Endodermal cell (in vitro differentiated cells): ENCODE measurements at regions not wholly inside any gene's neighbourhood (a gene's known extent, or its start where the extent isn't known, plus 50 kb on each side); places are given as distances from the start of the nearest gene placed in this dataset.

Experiments
- DNase-seq: peaks from one replicate; pipeline ENCODE4 v3.0.0-alpha.2; 2017
- H3K27ac ChIP-seq: 2 replicates; pipeline ENCODE4 v1.5.1; 2013; ENCODE audit warnings: mild to moderate bottlenecking, low read depth, low read length, moderate library complexity
- H3K27me3 ChIP-seq: 2 replicates; pipeline ENCODE4 v1.6.1; 2013; ENCODE audit warnings: mild to moderate bottlenecking, low read length, moderate library complexity; ENCODE audit not compliant: insufficient read depth, control insufficient read depth, poor library complexity, severe bottlenecking
- H3K36me3 ChIP-seq: 2 replicates; pipeline ENCODE4 v1.7.0; 2013; ENCODE audit warnings: mild to moderate bottlenecking, low read length, moderate library complexity; ENCODE audit not compliant: control insufficient read depth, insufficient read depth
- H3K4me1 ChIP-seq: one replicate; pipeline ENCODE4 v1.7.0; 2013; ENCODE audit warnings: low read length; ENCODE audit not compliant: control insufficient read depth, insufficient read depth
- H3K4me3 ChIP-seq: 2 replicates; pipeline ENCODE4 v1.5.1; 2013; ENCODE audit warnings: mild to moderate bottlenecking, low read length, moderate library complexity
- H3K9ac ChIP-seq: 2 replicates; pipeline ENCODE4 v1.6.1; 2013; ENCODE audit warnings: mild to moderate bottlenecking, low read length, moderate library complexity; ENCODE audit not compliant: poor library complexity, severe bottlenecking; ENCODE audit errors: extremely low read depth
- H3K9me3 ChIP-seq: 2 replicates; pipeline ENCODE4 v1.6.1; 2013; ENCODE audit warnings: mild to moderate bottlenecking, low read length, moderate library complexity; ENCODE audit not compliant: control insufficient read depth
- H3K27ac Mint-ChIP-seq: 2 replicates; pipeline ENCODE4 v1.8.0; 2020; ENCODE audit warnings: mixed read lengths
- H3K27me3 Mint-ChIP-seq: 2 replicates; pipeline ENCODE4 v1.8.0; 2021; ENCODE audit warnings: mild to moderate bottlenecking, mixed read lengths; ENCODE audit not compliant: insufficient read depth
- H3K36me3 Mint-ChIP-seq: 2 replicates; pipeline ENCODE4 v1.8.0; 2020; ENCODE audit warnings: low read depth, mixed read lengths
- H3K4me1 Mint-ChIP-seq: 2 replicates; pipeline ENCODE4 v1.8.0; 2020; ENCODE audit warnings: mixed read lengths
- H3K4me3 Mint-ChIP-seq: 2 replicates; pipeline ENCODE4 v1.8.0; 2020; ENCODE audit warnings: mild to moderate bottlenecking, moderate library complexity, mixed read lengths
- H3K9me3 Mint-ChIP-seq: 2 replicates; pipeline ENCODE4 v1.8.0; 2020; ENCODE audit warnings: mild to moderate bottlenecking, mixed read lengths
- WGBS, 2 experiments: methylation state at CpG; one replicate each; pipeline versions ENCODE4 v1.1.5 to v1.1.7; 2013; ENCODE audit warnings: missing lambda C conversion rate in 2 of 2, mixed read lengths in 1 of 2; ENCODE audit not compliant: insufficient coverage in 1 of 2, insufficient read length in 1 of 2; 5-methylcytosine and 5-hydroxymethylcytosine counted together
- TF ChIP-seq, protein P1 (sequence below): fragments of 200-600 bp; sonication (generic); conservative IDR thresholded peaks from 2 replicates; pipeline ENCODE4 v1.5.0; 2021; ENCODE audit warnings: antibody characterized with exemption, mild to moderate bottlenecking

DNA sequence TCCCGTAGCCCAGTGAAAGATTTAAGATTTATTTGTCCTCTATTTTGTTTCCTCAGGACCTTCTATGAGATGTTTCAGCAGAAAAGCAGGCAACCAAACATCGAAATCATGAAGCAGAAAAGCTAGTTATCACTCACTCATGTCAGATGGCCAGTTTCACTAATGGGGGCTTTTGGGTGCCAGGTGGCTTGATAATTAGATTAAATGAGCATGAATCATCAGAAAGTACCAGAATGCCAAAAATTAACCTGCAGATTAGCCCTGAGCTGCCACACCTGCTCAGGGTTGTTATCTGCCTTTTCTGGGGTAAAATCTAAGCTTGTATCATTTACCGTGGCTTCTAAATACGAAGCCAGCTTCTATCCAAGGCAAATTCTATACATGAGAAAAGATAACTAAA lies 1017.5 kb downstream of the XPNPEP1 start:
- Histone ChIP-seq H3K9me3 (peaks cover 48% of the 10 kb centered on the region), H3K4me1 (no peaks in the 10 kb centered on the region), H3K9ac (no peak overlapping the region), H3K36me3 (no peaks in the 10 kb centered on the region), H3K27ac (no peak overlapping the region), H3K27me3 (no peaks in the 10 kb centered on the region), H3K4me3 (no peak overlapping the region)
- H3K36me3 Mint-ChIP-seq = no peaks in the 10 kb centered on the region
- H3K4me3 Mint-ChIP-seq = no peak overlapping the region
- H3K4me1 Mint-ChIP-seq = peaks cover 32% of the 10 kb centered on the region
- H3K9me3 Mint-ChIP-seq = no peaks in the 10 kb centered on the region
- TF ChIP-seq, protein P1, sequence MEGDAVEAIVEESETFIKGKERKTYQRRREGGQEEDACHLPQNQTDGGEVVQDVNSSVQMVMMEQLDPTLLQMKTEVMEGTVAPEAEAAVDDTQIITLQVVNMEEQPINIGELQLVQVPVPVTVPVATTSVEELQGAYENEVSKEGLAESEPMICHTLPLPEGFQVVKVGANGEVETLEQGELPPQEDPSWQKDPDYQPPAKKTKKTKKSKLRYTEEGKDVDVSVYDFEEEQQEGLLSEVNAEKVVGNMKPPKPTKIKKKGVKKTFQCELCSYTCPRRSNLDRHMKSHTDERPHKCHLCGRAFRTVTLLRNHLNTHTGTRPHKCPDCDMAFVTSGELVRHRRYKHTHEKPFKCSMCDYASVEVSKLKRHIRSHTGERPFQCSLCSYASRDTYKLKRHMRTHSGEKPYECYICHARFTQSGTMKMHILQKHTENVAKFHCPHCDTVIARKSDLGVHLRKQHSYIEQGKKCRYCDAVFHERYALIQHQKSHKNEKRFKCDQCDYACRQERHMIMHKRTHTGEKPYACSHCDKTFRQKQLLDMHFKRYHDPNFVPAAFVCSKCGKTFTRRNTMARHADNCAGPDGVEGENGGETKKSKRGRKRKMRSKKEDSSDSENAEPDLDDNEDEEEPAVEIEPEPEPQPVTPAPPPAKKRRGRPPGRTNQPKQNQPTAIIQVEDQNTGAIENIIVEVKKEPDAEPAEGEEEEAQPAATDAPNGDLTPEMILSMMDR = no peak
- 62 to 70% methylated on average over 2 to 4 of the region's 4 CpGs for WGBS, 2 experiments
- DNase-seq = no peak
- peaks cover 28% of the 10 kb centered on the region for H3K27me3 Mint-ChIP-seq
- H3K27ac Mint-ChIP-seq = no peak overlapping the region

DNA sequence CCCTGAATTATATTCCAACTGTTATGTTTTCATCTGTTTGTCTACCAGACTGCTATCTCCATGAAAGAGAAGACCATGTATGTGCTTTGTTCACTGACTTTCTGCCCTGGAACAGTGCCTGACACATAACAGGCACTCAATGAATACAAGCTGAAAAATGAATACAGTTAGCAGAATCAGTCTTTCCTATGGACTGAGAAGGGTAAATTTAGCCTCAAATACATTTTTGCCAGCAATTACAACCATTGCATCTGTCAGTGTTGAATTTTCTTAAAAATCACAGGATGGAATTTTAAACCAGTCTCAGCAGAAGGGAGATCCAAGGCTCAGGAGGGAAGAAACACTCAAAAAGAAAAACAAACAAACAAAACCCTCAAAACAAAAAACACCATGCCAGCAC lies 1018.1 kb downstream of the XPNPEP1 start:
- Mint-ChIP-seq H3K4me1 (peaks cover 29% of the 10 kb centered on the region), H3K36me3 (no peaks in the 10 kb centered on the region), H3K27ac (no peak overlapping the region), H3K9me3 (no peaks in the 10 kb centered on the region), H3K4me3 (no peak overlapping the region), H3K27me3 (peaks cover 24% of the 10 kb centered on the region)
- H3K9ac ChIP-seq = no peak overlapping the region
- peaks cover 55% of the 10 kb centered on the region for H3K9me3 ChIP-seq
- no peak for DNase-seq
- no peaks in the 10 kb centered on the region for H3K36me3 ChIP-seq
- H3K4me3 ChIP-seq = no peak overlapping the region
- H3K27me3 ChIP-seq = no peaks in the 10 kb centered on the region
- TF ChIP-seq, protein P1 = no peak
- no peak overlapping the region for H3K27ac ChIP-seq
- no peaks in the 10 kb centered on the region for H3K4me1 ChIP-seq

DNA sequence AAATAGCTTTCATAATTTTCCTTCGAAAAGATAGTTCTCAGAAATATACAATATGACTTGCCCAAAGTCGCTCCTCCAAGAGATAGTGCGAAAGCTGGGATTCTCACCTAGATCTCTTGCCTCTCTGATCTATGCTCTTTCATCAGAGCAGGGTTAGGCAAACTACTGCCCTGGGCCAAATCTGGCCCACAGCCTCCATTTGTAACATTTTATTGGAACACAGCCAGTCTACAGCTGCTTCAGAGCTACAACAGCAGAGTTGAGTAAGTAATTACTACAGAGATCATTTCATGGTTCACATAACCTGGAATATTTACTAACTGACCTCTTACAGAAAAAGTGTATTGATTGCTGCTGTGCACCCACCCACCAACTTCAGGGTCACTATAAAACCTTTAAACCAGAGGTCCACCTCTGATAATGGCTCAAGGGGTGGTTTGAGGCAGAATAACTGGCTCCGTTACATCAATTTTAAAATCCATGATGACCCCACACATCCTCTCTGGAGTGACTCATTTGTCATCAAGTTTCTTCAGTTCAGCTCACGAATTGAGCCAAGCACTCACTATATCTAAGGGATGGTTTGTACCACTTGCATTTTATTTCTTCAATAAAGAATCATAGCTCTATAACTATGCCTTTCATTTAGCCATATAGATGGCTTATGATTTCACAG lies 1019.0 kb downstream of the XPNPEP1 start:
- no peaks in the 10 kb centered on the region for H3K36me3 ChIP-seq
- H3K27ac ChIP-seq = no peak overlapping the region
- peaks cover 63% of the 10 kb centered on the region for H3K9me3 ChIP-seq
- H3K27me3 ChIP-seq = no peaks in the 10 kb centered on the region
- no peak for DNase-seq
- H3K4me1 Mint-ChIP-seq = peaks cover 34% of the 10 kb centered on the region
- H3K27ac Mint-ChIP-seq = no peak overlapping the region
- H3K4me1 ChIP-seq = no peaks in the 10 kb centered on the region
- WGBS, 2 experiments = 76 to 77% methylated on average over 4 to 5 of the region's 5 CpGs
- H3K4me3 ChIP-seq = peak overlapping the region; percentile 39
- no peak overlapping the region for H3K4me3 Mint-ChIP-seq
- no peaks in the 10 kb centered on the region for H3K36me3 Mint-ChIP-seq
- peaks cover 17% of the 10 kb centered on the region for H3K27me3 Mint-ChIP-seq
- H3K9me3 Mint-ChIP-seq = no peaks in the 10 kb centered on the region
- no peak overlapping the region for H3K9ac ChIP-seq
- TF ChIP-seq, protein P1 = no peak
